ENCODE measurements at regions not wholly inside any gene's neighbourhood (a gene's known extent, or its start where the extent isn't known, plus 50 kb on each side); places are given as distances from the start of the nearest gene placed in this dataset.
"Not testable (repeated sequence)": the region's sequence is repeated elsewhere in the genome, so short reads cannot be mapped to it uniquely, and the experiment has no call there.

DNA sequence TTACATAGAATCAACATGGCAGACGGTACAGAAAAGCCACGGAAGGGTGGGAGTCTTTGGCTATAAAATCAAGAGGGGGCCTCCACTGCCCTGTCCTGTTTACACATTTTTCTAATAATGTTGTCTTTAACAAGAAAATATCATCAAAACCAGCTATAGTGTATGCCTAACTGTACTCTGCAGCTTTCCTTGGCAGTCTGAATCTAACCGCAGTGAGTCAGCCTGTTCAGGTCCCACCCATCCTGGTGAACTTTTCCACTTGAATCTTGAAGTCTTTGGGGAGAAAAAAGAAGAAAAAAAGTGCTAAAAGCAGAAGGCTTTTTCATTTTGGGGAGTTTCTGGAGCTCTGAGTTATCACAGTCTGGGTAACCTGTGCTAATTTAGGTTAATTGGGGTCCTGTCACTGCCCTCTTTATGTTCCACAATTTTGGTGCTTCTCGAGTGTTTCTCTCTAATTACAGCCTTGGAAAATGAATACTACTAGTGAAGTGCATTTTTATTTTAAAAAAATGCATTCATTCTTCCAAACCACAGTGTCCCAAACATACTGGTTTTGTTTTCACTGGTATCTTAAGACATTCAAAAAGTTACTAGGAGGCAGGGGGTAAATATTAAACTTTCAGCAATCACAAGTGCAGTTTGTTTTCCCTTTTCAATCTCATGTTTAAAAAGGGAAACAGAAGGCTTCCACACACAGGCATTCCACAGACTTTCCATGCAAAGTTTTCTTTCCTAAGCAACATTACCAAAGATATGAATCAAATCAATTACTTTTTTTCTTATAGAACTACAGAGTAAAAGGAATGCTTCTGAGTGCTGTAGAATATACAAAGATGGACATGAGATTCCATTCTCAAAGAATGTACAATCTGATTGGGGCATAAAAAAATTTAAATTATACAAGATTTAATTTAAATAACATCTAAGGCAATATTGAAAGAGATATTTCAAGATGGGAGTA lies 86.8 kb upstream of the SEC22B start:
- not testable (repeated sequence) for TF ChIP-seq CTCF, POLR2A (IDR thresholded peaks at IDR 0.05)

All from uterus (tissue), 2 donors.